HEK293T (cell line): ENCODE measurements at regions not wholly inside any gene's neighbourhood (a gene's known extent, or its start where the extent isn't known, plus 50 kb on each side); places are given as distances from the start of the nearest gene placed in this dataset.

Experiments used
- ARNT ChIP-seq: fragments of 450-650 bp; IDR thresholded peaks from 2 replicates; pipeline ENCODE4 v1.6.1; 2017; ENCODE audit warnings: mild to moderate bottlenecking
- HDGF ChIP-seq: fragments of 450-650 bp; IDR thresholded peaks from 2 replicates; pipeline ENCODE4 v1.6.1; 2017; ENCODE audit warnings: antibody characterized with exemption, borderline replicate concordance
- PKNOX1 ChIP-seq: fragments of 450-650 bp; IDR thresholded peaks from 2 replicates; pipeline ENCODE4 v1.6.1; 2016
- SP1 ChIP-seq: fragments of 450-650 bp; IDR thresholded peaks from 2 replicates; pipeline ENCODE4 v1.6.1; 2017
- SUZ12 ChIP-seq: fragments of 450-650 bp; IDR thresholded peaks from 2 replicates; pipeline ENCODE4 v1.6.1; 2016; ENCODE audit warnings: mild to moderate bottlenecking
- TARDBP ChIP-seq: fragments of 450-650 bp; IDR thresholded peaks from 2 replicates; pipeline ENCODE4 v1.6.1; 2016

GRCh38 chr5:96226941-96227552 lies 206.0 kb downstream of the PCSK1 start:
- TF ChIP-seq HDGF, result no peak
- TF ChIP-seq SUZ12, result no peak
- no peak for TF ChIP-seq TARDBP
- TF ChIP-seq PKNOX1, result no peak
- TF ChIP-seq ARNT, result no peak
- no peak for TF ChIP-seq SP1
